Testis (tissue), 2 donors: ENCODE measurements at regions not wholly inside any gene's neighbourhood (a gene's known extent, or its start where the extent isn't known, plus 50 kb on each side); places are given as distances from the start of the nearest gene placed in this dataset.

Experiments used
- DNase-seq: peaks from one replicate; pipeline ENCODE4 v3.0.0-alpha.2; 2019
- H3K27ac ChIP-seq, 2 donors: fragments of 200-600 bp; sonication (generic); one replicate each; pipeline ENCODE4 v1.5.1; 2019
- H3K27me3 ChIP-seq: fragments of 200-600 bp; sonication (generic); one replicate; pipeline ENCODE4 v1.5.1; 2019
- H3K36me3 ChIP-seq: fragments of 200-600 bp; sonication (generic); one replicate; pipeline ENCODE4 v1.5.1; 2017; ENCODE audit warnings: low read depth; ENCODE audit errors: missing control alignments
- H3K4me1 ChIP-seq: fragments of 200-600 bp; sonication (generic); one replicate; pipeline ENCODE4 v1.5.1; 2019
- H3K4me3 ChIP-seq, 2 donors: fragments of 200-600 bp; sonication (generic); one replicate each; pipeline ENCODE4 v1.5.1; 2017 to 2019
- H3K9me3 ChIP-seq: fragments of 200-600 bp; sonication (generic); one replicate; pipeline ENCODE4 v1.5.1; 2017
- POLR2A ChIP-seq: fragments of 450-650 bp; IDR thresholded peaks from one replicate; pipeline ENCODE4 v1.6.1; 2017; ENCODE audit warnings: antibody characterized with exemption, mild to moderate bottlenecking, moderate library complexity
- WGBS, 2 donors: methylation state at CpG; one replicate each; pipeline ENCODE4 v1.1.5; 2018; 5-methylcytosine and 5-hydroxymethylcytosine counted together
- intact Hi-C: fragments of 100-400 bp; cut with DNase I; formaldehyde crosslinking; loops from one replicate; pipeline ENCODE4 v1.15.1; 2023; ENCODE audit warnings: low total_unique reads
- TF ChIP-seq, protein P1 (sequence below), 3 experiments: fragments of 450-650 bp in 2 of 3; fragments of 200-600 bp in 1 of 3; sonication (generic) in 1 of 3; IDR thresholded peaks; one replicate each; pipeline ENCODE4 v1.5.1; 2016 to 2019; ENCODE audit warnings: antibody characterized with exemption in 3 of 3, mild to moderate bottlenecking in 2 of 3, moderate library complexity in 1 of 3

DNA sequence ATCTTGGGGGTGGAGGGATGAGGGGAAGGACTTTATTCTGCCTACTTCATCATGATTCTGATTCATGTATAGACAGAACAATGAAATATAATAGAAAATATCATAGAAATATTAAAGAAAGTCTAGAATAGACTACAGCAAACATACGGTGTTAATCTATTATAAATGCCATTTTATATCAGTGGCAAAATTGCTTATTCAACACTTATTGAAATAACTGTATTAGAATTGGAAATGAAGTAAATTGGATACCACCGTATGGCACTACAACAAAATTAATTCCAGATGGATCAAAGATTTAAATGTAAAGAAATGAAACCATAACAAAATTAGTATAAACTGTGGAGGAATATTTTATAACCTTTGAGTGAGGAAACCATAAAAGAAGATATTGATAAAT is 213.3 kb upstream of the CTAGE1 start:
- Histone ChIP-seq H3K36me3 (no peaks in the 10 kb centered on the region), H3K4me1 (no peaks in the 10 kb centered on the region), H3K4me3 (no peak overlapping the region), H3K9me3 (no peaks in the 10 kb centered on the region), H3K27ac (no peak overlapping the region), H3K27me3 (no peaks in the 10 kb centered on the region)
- TF ChIP-seq, protein P1, sequence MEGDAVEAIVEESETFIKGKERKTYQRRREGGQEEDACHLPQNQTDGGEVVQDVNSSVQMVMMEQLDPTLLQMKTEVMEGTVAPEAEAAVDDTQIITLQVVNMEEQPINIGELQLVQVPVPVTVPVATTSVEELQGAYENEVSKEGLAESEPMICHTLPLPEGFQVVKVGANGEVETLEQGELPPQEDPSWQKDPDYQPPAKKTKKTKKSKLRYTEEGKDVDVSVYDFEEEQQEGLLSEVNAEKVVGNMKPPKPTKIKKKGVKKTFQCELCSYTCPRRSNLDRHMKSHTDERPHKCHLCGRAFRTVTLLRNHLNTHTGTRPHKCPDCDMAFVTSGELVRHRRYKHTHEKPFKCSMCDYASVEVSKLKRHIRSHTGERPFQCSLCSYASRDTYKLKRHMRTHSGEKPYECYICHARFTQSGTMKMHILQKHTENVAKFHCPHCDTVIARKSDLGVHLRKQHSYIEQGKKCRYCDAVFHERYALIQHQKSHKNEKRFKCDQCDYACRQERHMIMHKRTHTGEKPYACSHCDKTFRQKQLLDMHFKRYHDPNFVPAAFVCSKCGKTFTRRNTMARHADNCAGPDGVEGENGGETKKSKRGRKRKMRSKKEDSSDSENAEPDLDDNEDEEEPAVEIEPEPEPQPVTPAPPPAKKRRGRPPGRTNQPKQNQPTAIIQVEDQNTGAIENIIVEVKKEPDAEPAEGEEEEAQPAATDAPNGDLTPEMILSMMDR (IDR thresholded peaks at IDR 0.05): no peak
- no peak for TF ChIP-seq POLR2A
- DNase-seq: no peak
- intact Hi-C loops: no loop called here
- 91 to 93% methylated on average over 2 of the region's 2 CpGs for WGBS, 2 donors

DNA sequence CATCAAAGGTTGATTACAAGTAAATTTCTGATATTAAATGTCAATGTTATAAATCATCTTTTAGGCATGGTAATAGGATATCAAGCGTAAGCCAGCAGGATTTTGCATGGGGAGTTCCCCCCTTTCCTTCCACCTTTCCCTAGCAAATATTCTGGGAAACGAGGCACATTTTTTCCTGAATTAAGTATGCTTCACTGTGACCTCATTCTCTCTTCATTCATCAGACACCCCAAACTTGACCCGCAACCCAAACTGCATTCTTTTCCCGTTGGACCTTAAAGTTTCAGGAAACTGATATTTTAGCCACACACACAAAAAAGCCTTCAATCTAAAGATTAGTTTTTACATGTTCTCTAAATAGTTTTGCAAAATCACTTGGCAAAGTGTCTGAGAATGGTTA is 214.5 kb upstream of the CTAGE1 start:
- no peaks in the 10 kb centered on the region for H3K9me3 ChIP-seq
- no peak overlapping the region for H3K27ac ChIP-seq
- H3K36me3 ChIP-seq: no peaks in the 10 kb centered on the region
- no peak for TF ChIP-seq POLR2A
- TF ChIP-seq, protein P1 (IDR thresholded peaks at IDR 0.05): no peak
- intact Hi-C loops: no loop called here
- H3K4me1 ChIP-seq: no peaks in the 10 kb centered on the region
- H3K4me3 ChIP-seq: no peak overlapping the region
- 67 to 68% methylated on average over 4 of the region's 4 CpGs for WGBS, 2 donors
- no peaks in the 10 kb centered on the region for H3K27me3 ChIP-seq
- DNase-seq: no peak

DNA sequence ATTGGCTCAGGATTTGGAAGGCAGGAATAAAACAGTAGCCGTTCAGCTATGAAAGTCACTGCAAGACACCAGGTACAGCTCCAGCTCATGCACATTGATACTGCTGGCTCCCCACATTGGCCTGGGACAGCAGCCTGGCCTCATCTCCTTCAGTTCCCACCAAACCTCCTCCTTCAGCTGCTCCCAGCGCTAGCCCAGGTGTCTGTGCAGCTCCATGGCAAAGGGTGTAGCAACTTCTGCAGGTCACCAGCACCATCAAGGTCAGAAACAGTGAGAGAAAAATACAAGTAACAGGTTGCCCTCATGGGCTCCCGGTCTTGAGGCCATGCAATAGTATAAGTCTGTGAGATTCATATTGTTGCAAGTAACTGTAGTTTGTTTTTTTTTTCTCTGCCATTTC is 216.7 kb upstream of the CTAGE1 start:
- no peak for TF ChIP-seq POLR2A
- TF ChIP-seq, protein P1 (IDR thresholded peaks at IDR 0.05): no peak
- no peaks in the 10 kb centered on the region for H3K9me3 ChIP-seq
- 83 to 94% methylated on average over 3 of the region's 3 CpGs for WGBS, 2 donors
- no peaks in the 10 kb centered on the region for H3K36me3 ChIP-seq
- intact Hi-C loops: no loop called here
- no peaks in the 10 kb centered on the region for H3K27me3 ChIP-seq
- H3K27ac ChIP-seq: no peak overlapping the region
- no peaks in the 10 kb centered on the region for H3K4me1 ChIP-seq
- DNase-seq: no peak
- H3K4me3 ChIP-seq: no peak overlapping the region

DNA sequence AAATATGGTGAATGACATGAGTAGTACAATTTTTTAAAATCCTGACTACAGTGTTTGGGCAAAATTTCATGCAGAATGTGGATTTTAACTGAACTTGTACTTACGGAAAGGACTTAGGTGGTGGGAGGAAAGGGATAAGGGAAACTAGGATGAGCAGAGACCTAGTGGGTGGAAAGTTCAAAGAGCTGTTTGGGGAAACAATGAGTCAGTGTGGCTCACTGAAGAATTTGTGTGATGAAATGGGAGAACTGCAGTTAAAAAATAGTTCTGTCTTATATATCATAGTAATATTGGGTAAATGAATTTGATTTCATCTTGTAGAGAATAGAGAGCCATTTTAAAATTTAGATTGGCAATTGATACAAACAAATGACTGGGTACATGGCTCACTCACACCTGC is 220.1 kb upstream of the CTAGE1 start:
- Histone ChIP-seq H3K4me1 (no peaks in the 10 kb centered on the region), H3K27me3 (no peaks in the 10 kb centered on the region), H3K4me3 (no peak overlapping the region), H3K9me3 (no peaks in the 10 kb centered on the region), H3K27ac (no peak overlapping the region), H3K36me3 (no peaks in the 10 kb centered on the region)
- intact Hi-C loops: no loop called here
- WGBS, 2 donors: 72 to 82% methylated on average over 1 of the region's 1 CpG
- no peak for DNase-seq
- TF ChIP-seq, protein P1 (IDR thresholded peaks at IDR 0.05): no peak
- TF ChIP-seq POLR2A: no peak

DNA sequence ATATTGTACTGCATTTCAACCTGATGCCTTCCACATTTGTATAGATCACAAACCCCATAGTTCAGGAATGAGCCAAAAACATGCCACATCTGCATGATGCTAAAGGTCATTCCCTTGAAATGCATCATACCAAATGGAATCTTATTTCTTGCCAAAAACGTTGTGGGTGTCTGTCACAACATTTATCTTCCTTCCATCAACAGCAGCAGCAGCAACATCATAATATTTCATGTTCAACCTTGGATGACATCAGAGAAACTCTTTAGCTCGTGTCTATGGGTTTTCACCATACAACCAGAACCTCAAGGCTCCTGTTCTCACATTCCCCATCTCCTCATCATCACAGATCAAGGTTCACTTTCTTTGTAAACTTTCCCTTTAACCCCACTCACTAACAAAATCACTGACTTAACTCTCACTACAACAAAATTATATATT is 221.3 kb upstream of the CTAGE1 start:
- Histone ChIP-seq H3K27ac (no peak overlapping the region), H3K9me3 (no peaks in the 10 kb centered on the region), H3K4me1 (no peaks in the 10 kb centered on the region), H3K4me3 (no peak overlapping the region), H3K36me3 (no peaks in the 10 kb centered on the region), H3K27me3 (no peaks in the 10 kb centered on the region)
- TF ChIP-seq, protein P1 (IDR thresholded peaks at IDR 0.05): no peak
- no peak for TF ChIP-seq POLR2A
- intact Hi-C loops: no loop called here
- no peak for DNase-seq
- 34 to 35% methylated on average over 2 of the region's 2 CpGs for WGBS, 2 donors
